Heart left ventricle (tissue), 13 donors: ENCODE measurements at regions not wholly inside any gene's neighbourhood (a gene's known extent, or its start where the extent isn't known, plus 50 kb on each side); places are given as distances from the start of the nearest gene placed in this dataset.
"Not testable (repeated sequence)": the region's sequence is repeated elsewhere in the genome, so short reads cannot be mapped to it uniquely, and the experiment has no call there.

Experiments used
- POLR2A ChIP-seq, 2 donors: fragments of 450-650 bp; IDR thresholded peaks; one replicate each; pipeline ENCODE4 v1.6.1; 2017; ENCODE audit warnings: antibody characterized with exemption in 2 of 2, mild to moderate bottlenecking in 2 of 2, moderate library complexity in 2 of 2
- TF ChIP-seq, protein P1 (sequence below), 12 donors: fragments of 200-600 bp; sonication (generic) in 4 of 12; IDR thresholded peaks; one replicate each; pipeline versions ENCODE4 v1.5.0 to v1.8.0; 2018 to 2022; ENCODE audit warnings: antibody characterized with exemption in 12 of 12, mild to moderate bottlenecking in 5 of 12
- donor health status: ischemic (EF 13 %, LVEDD 7.1; RV severe dilation, severe dysfunction).
- donor health status: DM: no; HTN: yes; CAD: no.
- donor health status: DM: no; HTN: no; CAD: no.
- donor health status: ischemic (EF 25% LVEDD 6.9; RV normal size, moderate dysfunction).
- donor health status: ischemic (EF 25% LVEDD 5.7; RV mildly dilated, moderate dysfunction).
- donor health status: ischemic (EF 35%, LVEDD 5.7; RV mildly dilated, moderate dysfunction).
- donor health status: nonischemic (EF 11% LVEDD 7.7; RV severe dilation, severe dysfunction).
- donor health status: DM: yes; HTN: yes; CAD: no.
- donor health status: PGD.
- donor health status: ischemic (EF 29% LVEDD 5.4; RV normal size, mild dysfunction).
- donor health status: nonischemic (EF 23%, LVEDD 6.1; RV moderate dilation, normal function).

DNA sequence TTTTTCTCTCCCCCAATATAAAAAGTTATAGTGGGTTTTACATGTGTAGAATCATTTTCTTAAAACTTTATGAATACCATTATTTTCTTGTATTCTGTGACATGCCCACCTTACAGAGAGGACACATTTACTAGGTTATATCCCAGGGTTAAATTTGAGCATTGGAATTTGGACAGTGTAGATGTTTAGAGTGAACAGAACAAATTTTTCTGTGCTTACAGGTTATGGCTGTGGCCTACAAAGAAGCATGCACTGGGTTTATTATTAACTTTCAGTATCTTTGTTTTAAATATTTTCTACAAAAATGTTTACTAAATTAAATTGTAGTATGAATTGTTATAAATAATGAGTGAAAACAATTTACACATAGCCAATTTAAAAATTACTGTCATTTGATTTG, 51.3 kb upstream of the TRIM77 start:
- TF ChIP-seq, protein P1, sequence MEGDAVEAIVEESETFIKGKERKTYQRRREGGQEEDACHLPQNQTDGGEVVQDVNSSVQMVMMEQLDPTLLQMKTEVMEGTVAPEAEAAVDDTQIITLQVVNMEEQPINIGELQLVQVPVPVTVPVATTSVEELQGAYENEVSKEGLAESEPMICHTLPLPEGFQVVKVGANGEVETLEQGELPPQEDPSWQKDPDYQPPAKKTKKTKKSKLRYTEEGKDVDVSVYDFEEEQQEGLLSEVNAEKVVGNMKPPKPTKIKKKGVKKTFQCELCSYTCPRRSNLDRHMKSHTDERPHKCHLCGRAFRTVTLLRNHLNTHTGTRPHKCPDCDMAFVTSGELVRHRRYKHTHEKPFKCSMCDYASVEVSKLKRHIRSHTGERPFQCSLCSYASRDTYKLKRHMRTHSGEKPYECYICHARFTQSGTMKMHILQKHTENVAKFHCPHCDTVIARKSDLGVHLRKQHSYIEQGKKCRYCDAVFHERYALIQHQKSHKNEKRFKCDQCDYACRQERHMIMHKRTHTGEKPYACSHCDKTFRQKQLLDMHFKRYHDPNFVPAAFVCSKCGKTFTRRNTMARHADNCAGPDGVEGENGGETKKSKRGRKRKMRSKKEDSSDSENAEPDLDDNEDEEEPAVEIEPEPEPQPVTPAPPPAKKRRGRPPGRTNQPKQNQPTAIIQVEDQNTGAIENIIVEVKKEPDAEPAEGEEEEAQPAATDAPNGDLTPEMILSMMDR (IDR thresholded peaks at IDR 0.05) = not testable (repeated sequence)
- TF ChIP-seq POLR2A (IDR thresholded peaks at IDR 0.05) = not testable (repeated sequence)
